GM19397 (cell line): ENCODE measurements at regions not wholly inside any gene's neighbourhood (a gene's known extent, or its start where the extent isn't known, plus 50 kb on each side); places are given as distances from the start of the nearest gene placed in this dataset.
"Not testable (repeated sequence)": the region's sequence is repeated elsewhere in the genome, so short reads cannot be mapped to it uniquely, and the experiment has no call there.

ENCODE experiments used
- ATAC-seq: cut with Tn5 transposase; IDR thresholded peaks from one replicate; pipeline ENCODE4 v1.9.1; 2021; ENCODE audit warnings: mild to moderate bottlenecking, moderate library complexity; ENCODE audit not compliant: unreplicated experiment

GRCh38 chr3:158026236-158026635 is 80.0 kb downstream of the SHOX2 start:
- no peak for ATAC-seq

DNA sequence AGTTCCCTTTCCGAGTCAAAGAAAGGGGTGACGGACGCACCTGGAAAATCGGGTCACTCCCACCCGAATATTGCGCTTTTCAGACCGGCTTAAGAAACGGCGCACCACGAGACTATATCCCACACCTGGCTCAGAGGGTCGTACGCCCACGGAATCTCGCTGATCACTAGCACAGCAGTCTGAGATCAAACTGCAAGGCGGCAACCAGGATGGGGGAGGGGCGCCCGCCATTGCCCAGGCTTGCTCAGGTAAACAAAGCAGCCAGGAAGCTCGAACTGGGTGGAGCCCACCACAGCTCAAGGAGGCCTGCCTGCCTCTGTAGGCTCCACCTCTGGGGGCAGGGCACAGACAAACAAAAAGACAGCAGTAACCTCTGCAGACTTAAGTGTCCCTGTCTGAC is 86.3 kb downstream of the SHOX2 start:
- not testable (repeated sequence) for ATAC-seq

- no peak for ATAC-seq
Measured at GRCh38 chr3:158018462-158018861, 87.8 kb downstream of the SHOX2 start.

- no peak for ATAC-seq
Measured at GRCh38 chr3:158012901-158013300, 93.3 kb downstream of the SHOX2 start.

DNA sequence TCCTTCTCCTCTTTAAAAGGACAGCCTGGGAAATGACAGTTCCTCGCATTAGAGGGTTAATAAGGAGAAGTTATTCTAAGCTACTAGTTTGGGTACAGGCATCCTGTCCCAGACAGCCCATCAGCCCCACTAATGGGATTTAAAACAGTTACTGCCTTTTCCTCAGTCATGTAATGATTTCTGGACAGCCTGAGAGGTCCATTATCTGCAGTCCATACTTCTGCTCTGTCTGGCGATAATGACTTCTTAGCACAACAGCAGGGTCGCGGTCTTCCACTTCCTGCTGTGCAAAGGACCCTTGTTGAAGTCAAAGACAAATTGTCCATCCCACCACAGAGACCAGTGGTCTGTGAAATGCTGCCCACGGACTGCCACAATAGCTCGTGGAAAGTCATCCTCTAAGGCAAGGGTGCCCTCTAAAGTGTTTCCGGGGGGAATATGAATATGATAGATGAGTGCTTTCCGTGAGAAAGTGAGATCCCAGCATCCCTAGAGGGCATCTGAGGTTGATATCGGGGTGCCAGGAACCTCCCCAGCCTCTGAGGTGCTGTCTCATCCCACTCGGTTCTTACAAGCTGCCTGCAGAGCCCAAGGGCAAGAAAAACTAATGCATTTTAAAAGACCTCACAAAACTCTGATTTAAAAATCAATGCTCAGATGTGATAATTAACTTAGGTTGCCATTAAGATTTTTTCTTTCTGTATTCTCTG is 100.7 kb downstream of the SHOX2 start:
- no peak for ATAC-seq

- no peak for ATAC-seq
Measured at GRCh38 chr3:157999246-157999645, 107.0 kb downstream of the SHOX2 start.

DNA sequence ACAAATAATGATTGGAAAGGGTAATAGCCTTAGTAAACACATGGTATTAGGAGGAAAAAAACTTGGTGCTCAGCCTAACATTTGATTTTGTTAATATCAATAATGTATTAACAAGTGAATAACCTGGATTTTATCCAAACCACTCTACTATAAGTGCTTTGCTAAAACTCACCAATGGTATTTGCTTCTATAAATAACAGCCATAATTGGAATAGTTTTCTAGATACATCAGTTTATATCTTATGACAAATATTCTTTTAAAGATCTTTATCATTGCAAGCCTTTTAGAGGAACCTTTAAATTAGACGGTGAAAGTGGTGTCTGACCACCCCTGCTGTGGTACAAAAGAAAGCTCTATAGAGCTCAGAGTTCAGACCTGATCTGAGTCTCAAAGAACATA is 123.9 kb downstream of the SHOX2 start:
- no peak for ATAC-seq

DNA sequence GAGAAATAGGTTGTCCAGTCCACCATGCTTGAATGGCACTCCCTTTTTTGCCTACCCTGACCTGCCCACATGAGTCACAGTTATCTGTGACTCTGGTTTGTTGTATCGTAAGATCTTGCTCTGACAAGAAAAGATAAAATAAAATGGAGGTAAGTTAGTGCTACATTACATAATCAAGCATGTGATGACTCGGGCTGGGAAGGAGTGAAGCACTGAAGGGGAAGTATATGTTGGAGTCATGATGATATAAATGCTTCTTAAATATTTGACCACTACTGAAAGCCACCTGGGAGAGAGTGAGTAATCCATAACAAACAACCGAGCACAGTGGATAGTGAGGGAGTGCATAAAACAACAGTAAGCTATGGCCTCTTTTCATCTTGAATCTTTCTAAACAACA is 124.4 kb downstream of the SHOX2 start:
- no peak for ATAC-seq

DNA sequence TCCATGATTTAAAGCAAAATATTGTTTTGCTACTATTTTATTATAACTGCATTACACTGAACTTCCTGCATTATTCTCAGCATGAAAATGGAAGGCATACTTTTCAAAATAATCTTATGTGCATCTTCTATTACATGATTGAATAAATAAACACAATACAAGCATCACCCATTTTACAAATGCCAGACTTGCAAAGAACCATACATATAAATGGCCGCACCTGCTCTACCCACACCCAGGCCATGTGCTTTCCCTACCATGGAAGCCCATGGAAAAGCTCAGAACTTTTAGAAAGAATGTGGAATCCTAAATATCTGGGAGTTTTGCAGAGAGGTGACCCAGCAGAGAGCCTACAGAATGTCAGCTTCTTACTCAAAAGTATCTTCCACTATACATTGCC is 127.2 kb downstream of the SHOX2 start:
- ATAC-seq = no peak

- ATAC-seq = no peak
Measured at GRCh38 chr3:157961665-157962064, 144.6 kb downstream of the SHOX2 start.

DNA sequence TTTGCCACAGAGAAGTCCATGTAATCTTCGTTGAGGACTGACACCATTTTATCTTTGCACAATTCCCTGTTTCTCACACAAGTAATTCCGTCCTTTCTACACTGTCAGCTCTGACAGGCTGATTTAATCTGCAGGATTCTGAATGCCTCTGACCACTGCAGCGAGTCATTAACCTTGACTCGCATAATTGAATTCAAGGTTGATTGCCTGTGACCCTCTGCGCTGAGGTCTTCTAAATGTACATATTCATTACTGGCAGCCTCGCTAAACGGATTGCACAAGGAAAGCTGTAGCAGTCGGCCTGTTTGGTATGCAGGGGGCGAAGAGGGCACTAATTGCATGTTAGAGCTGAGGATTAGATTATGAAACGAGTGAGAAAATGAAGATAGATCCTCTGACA is 147.8 kb downstream of the SHOX2 start:
- ATAC-seq = no peak

DNA sequence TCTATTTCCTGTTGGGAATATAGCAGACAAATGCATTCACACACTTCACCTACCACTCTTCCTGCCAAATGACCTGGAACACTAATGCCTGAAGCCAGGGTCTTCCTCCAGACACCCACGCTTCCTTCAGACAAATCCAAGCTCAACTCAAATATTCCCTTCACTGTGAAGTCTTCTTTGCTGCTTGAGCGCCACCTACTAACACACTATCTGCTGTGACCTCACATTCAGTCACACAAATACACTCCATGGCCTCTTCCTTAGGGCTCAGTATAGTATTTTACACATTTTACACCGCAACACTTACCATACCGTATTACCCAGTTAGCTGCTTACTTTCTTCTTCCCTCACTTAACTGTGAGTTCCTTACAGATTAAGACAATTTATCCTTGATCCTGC is 149.4 kb downstream of the SHOX2 start:
- no peak for ATAC-seq

- no peak for ATAC-seq
Measured at GRCh38 chr3:157956176-157956575, 150.0 kb downstream of the SHOX2 start.

DNA sequence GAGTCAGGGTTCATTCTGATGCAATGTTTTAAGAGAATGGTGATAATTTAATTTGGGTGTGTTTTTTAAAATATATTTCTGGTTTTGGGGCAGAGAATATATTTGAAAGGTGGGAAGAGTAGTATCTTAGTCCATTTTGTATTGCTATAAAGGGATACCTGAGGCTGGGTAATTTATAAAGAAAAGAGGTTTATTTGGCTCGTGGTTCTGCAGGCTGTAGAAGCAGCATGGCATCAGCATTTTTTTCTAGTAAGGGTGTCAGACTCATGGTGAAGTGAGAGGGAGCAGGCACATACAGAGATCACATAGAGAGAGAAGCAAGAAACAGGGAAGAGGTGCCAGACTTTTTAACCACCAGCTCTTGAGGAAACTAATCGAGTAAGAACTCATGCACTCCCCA is 152.7 kb downstream of the SHOX2 start:
- ATAC-seq = no peak

GRCh38 chr3:157948605-157949383 is 157.4 kb downstream of the SHOX2 start:
- ATAC-seq = no peak

DNA sequence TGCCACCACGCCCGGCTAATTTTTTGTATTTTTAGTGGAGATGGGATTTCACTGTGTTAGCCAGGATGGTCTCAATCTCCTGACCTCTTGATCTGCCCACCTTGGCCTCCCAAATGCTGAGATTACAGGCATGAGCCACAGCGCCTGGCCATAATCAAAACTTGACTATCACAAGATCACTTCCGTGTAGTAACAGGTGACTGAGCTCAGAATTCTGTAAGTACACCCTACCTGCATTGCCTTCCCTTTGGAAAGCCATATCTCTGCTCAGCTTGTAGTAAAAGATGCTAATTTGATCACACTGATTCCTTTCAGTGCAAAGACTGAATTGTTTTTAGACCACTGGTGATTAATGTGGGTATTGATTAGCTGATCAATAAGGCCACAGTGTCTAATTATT is 167.1 kb downstream of the SHOX2 start:
- no peak for ATAC-seq

- no peak for ATAC-seq
Measured at GRCh38 chr3:157938154-157938779, 168.0 kb downstream of the SHOX2 start.

- ATAC-seq = no peak
Measured at GRCh38 chr3:157931517-157931916, 174.7 kb downstream of the SHOX2 start.

GRCh38 chr3:157930000-157930780 is 176.0 kb downstream of the SHOX2 start:
- ATAC-seq = no peak

DNA sequence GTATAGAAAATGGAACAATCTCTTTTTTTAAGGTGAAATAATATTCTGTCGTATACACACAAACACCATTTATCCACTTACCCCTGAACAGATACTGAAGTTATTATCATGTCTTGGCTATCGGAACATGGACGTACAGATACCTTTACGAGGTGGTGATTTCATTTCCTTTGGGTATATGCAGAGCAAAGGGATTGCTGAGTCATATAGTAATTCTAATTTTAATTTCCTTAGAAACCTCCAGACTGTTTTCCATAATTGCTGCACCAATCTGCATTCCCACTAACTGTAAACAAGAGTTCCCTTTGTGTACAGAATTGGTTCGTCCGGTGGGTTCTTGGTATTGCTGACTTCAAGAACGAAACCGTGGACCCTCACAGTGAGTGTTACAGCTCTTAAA is 179.4 kb downstream of the SHOX2 start:
- ATAC-seq = no peak

GRCh38 chr3:157922614-157923013 is 183.6 kb downstream of the SHOX2 start:
- no peak for ATAC-seq
